Stimulated activated CD8-positive, alpha-beta memory T cell treated with anti-CD3 and anti-CD28 coated beads, Interleukin-7, amount 100 ng/mL, for 48 hours (primary cell): ENCODE measurements at regions not wholly inside any gene's neighbourhood (a gene's known extent, or its start where the extent isn't known, plus 50 kb on each side); places are given as distances from the start of the nearest gene placed in this dataset.

ENCODE experiments used
- DNase-seq, 2 donors: peaks; one replicate each; pipeline ENCODE4 v3.0.0-alpha.2; 2020; ENCODE audit warnings: low read depth in 1 of 2; ENCODE audit errors: extremely low read depth in 1 of 2

DNA sequence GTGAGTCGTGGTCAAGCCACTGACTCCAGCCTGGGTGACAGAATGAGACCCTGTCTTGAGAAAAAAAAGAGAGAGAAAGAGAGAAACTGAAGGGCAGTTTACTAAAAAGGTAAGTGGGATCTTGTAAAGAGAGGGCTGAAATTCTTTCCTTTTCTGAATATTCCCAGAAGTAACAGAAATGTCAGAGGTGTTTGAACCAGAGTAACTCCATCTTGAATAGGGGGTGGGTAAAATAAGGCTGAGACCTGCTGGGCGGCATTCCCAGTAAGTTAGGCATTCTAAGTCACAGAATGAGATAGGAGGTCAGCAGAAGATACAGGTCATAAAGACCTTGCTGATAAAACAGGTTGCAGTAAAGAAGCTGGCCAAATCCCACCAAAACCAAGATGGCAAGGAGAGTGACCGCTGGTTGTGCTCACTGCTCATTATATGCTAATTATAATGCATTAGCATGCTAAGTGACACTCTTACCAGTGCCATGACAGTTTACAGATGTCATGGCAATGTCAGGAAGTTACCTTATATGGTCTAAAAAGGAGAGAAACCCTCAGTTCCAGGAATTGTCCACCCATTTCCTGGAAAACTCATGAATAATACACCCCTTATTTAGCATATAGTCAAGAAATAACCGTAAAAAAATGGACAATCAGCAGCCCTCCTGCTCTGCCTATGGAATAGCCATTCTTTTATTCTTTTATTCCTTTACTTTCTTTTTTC, 1334.3 kb upstream of the ZEB2 start:
- no peak for DNase-seq

DNA sequence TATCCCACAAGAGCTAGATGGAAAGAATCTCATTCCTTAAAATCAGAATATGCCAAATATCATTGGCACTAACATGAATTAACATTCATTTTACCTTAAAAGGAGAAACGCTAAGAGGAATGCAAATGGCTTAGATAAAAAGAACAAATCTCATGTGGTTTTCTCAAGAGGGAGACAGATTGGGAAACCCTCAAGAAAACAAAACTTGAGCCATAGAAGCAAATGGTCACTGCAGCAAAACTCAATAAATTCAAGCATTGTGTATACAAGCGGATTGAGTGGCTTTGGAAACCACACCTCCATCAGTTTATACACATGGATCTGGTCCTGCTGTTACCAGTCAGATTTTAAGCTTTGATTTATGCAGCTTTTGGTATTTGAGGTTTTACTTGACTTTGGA, 1331.8 kb upstream of the ZEB2 start:
- no peak for DNase-seq

DNA sequence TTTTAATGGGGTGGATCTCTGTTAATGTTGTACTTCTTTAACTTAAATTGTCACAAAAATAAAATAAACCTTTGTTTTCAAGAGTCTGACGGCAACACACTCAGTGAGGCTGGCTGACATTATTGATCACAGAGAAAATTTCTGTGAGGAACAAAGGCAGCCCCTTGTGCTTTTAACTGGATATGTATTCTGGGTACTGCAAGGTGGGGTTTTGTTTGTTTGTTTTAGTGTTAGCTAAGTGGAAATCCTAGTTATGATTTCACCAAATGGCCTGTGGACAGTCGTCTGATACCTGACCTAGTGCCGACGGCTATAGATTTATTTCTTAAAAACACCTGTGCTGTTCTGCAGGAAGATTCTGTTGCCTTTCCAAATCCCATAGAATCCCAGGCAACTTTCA, 1329.5 kb upstream of the ZEB2 start:
- no peak for DNase-seq

DNA sequence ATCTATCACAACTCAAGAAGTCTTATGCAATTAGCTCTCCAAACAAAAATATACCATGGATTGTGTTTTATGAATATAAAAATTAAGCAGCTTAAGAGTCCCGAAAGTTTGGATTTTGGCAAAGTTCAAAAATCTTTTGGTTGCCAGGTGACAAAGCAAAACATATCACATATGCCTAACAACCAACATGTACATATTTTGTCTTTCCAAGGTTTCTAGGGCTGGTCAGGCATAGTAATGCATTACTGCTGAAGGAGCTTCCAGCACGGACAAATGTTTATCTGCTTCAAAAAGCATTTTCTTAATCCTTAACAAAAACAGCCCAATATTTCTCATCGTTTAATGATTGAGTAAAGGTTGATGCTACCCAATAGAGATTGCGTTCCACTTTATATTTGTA, 1327.1 kb upstream of the ZEB2 start:
- DNase-seq: no peak

DNA sequence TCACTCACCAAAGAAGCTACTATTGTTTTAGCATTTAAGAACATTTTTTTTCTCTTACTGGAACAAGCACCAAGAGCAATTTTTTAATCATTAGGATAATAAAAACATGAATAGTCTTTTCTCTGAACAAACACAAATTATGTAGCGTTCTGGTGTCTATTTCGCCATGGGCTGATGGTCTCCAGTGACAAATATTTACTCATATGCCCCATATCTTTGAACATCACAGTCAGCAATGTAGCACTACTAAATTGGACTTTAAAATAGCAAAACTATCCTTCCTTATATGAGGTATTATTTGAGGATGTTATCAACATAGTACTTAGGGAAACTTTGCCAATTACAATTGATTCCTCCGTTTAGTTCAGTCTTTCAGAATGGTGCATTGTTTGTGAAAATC, 1326.0 kb upstream of the ZEB2 start:
- DNase-seq: no peak

DNA sequence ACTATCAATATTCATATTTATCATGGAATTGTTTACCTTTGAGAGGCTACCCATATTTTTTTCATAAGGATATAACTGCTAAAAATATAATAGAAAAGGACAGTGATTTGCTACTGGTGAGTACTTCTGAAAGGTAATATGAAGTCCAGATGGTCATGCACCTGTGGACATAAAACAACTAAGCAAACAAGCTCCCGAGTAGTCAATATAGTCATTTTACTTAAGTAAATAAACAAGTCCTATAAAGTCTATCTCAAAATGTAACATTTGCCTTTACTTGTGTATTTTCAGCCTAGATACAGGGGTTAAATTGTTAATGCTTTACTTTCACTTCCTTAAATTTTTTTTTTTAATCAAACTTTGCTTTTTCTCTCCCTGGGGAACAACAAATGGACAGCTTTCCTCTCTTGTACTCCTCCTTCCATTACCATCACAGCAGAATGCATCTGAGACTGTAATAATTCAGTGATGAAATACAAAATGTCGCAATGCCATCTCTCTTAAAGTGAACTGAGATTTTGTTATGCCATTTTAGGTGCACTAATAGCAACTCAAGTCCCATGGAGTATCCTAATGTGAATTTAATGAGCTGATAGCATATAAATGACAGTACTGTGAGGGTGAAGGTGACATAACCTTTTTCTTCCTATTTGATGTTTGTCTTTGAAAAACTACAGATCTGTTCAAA, 1325.4 kb upstream of the ZEB2 start:
- DNase-seq: no peak

DNA sequence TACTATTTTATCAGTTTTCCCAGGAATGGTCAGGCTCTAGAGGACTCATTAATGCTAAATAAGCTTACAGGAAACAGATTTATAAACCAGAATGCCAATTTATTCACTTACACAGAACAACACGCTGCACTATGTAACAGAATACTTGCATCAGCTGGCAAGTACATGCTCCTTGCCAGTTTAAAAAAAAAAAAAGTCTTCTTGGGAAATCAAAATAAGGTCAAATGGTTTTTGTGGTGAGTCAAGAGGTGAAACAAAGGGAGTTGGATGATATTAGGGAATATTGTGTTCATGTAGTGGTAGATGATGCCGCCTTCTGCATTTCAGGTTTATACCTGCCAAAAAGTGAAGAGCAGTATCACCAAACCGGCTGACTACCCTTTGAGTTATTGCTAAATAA, 1322.1 kb upstream of the ZEB2 start:
- DNase-seq: no peak

DNA sequence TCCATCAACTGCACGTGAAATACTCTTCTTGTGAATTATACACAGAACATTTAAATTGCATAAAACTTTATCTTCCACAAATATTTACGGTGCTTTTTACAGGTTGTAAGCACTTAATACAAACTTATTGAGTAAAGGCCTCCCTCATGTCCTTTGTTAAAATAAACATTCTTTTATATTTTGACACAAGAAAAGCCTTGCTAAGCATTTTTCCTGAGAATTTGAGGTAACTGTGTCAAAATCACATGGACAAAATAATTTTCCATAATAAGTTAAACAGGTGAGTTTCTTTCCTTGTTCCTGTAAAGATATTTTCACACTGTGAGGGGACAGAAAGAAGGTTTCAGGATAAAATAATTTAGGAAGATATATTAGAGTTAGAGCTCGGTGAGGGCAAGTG, 1317.1 kb upstream of the ZEB2 start:
- DNase-seq: no peak

DNA sequence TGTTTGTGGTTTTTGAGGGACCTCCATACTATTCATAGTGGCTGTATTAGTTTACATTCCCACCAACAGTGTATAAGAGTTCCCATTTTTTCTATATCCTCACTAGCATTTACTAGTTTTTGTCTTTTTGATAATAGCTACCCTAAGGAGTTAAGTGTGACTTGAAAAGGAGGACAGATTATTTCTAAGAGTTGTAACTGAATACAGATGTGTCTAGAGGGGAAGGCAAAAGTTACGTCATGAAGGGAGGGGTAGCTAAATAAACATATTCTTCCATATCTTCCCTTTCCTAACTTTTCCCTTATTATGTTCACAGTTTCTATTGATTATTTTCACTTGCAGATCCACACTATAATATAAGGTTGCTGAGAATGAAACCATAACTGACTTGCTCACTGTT, 1315.7 kb upstream of the ZEB2 start:
- DNase-seq: no peak

DNA sequence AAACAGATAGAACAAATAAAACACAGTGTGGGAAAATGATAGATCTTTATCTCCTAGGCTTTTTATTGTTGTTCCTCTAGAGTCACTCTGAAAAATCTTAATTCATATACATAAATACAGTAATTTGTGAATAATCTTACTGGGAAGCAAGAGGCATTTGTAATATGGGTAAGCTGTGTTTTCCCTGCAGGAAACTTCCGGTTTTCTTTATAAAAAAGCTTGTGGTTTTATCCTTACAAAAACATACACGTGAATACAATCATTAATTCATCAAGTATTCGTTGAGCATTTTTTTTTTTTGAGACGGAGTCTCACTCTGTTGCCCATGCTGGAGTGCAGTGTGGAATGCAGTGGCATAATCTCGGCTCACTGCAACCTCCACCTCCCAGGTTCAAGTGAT, 1312.8 kb upstream of the ZEB2 start:
- no peak for DNase-seq

DNA sequence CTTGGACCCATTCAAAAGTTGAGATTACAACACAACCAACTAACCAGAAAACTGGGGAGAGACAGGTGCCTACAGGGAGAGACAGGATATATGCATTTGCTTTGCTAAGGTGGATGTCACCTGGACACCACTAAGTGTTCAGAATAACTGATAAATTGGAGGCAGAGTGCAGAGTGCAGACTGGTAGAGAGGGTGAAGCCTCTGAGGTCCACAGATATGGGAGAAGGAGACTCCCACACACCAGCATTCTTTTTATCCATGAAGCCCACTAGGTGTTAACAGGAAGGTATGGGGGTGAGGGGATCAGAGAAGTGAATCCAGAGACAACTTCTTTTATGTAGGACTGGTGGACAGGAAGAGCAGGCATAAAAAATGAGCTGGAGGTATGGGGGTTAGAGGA, 1310.0 kb upstream of the ZEB2 start:
- DNase-seq: no peak

DNA sequence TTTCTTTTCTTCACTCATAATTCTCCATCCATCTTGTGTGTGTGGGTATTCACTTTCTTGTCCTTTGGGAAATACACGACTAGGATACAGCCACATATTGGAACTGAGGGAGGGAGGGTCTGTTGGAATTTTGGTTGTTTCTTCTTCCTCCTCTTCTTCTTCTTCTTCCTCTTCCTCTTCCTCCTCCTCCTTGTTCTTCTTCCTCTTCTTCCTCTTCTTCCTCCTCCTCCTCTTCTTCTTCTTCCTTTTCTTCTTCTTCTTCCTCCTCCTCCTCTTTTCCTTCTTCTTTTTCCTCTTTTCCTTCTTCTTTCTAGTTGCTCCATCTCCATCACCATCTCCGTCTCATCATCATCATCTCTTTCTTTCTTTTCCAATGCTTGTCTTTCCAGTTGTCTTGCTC, 1307.3 kb upstream of the ZEB2 start:
- DNase-seq: no peak

DNA sequence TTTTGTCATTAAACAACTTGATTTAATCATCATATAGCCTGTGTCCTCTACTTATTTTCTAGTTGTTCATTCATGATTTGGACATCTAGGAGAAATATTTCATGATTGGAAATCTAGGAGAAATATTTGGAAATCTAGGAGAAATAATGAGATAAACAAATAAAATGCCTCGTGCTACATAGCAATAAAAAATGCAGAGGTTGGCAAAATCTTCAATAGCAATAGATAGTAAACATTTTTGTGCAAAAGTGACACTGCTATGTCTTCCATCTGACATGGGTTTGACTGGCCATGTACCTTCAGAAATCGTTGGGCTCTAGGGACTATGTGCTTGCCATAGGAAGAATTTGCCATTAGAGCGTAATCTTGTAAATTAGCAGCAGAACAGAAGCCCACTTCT, 1304.5 kb upstream of the ZEB2 start:
- no peak for DNase-seq

DNA sequence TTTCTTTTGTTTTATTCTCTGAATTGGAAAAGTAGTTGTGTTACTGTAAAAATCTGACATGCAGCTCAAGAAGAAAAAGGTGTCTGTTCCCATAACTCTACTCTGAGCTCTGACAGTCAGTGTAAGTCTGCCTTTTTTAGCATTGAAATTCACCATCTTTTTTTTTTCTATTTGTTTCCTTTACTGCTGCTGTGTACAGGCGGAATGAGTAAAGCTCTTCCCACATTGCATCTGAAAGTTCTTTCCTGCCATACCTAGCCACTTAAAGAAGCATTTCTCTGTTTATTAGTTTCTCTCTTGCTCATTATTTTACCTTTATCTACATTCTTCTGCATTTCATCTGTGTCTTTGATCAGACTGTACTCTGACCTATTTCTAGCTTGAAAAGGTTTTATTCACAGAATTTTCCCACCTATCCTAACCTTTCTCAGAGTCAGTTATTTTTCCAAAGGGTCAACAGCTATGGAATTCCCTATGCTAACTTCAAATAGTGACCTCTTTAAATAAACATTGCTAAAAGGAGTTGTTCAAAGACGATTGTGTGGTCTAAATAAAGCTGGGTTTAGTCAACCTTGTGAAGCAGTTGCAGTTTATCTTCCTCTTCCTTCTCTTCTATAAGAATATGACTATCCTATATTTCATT, 1303.1 kb upstream of the ZEB2 start:
- DNase-seq: no peak

DNA sequence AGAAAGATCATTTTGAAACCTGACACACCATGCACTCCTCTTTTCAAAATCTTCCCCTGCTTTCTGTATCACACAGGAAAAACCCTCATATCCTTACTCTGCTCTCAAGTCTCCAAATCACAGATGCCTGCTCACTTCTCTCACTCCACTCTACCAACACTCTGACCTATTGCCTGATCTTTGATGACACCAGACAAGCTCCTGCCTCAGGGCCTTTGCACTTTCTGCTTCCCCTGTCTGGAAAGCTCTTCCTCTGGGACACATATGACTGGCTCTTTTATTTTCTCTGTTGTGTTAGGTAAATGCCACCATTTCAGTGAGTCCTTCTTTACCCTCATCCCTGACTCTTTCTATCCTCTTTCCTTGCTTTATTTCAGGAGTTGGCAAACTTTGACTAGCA, 1300.7 kb upstream of the ZEB2 start:
- DNase-seq: no peak

DNA sequence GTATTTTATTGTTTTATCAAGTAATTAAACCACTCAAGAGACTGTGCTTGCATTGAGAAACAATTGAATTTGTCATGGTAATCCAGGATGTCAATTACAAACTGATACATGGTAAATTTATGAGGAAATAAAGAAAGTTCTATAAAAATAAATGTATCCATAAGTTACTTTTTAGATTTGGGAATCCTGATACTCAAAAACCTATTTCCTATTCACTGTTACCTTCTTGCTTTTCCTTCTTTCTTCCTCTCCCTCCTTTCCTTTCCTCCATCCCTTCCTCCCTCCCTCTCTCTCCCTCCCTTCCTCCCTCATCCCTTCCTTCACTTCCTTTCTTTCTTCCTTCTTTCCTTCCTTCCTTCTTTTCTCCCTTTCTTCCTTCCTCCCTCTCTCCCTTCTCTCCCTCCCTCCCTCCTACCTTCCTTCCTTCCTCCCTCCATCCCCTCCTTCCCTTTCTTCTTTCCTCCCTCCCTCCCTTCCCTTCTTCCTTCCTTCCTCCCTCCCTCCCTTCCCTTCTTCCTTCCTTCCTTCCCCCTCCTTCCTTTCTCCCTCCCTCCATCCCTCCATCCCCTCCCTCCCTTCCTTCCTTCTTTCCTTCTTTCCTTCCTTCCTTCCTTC, 1299.1 kb upstream of the ZEB2 start:
- DNase-seq: no peak

DNA sequence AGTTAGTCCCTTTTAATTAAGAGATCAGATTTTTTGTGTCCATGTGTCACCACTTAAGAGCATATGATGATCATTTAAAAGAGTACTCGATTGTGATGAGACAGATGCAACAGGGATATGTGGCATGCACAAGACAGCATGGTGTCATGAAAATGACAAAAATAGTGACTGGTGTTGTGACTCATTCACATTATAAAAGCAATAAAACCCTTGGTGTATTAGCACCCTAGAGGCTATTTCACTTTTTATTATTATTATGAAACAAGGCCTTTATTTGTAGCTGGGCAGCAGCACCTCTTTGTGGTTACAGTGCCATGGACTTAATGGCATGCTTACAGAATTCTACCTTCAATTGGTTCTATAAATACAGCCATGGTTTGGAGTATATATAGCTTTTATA, 1296.0 kb upstream of the ZEB2 start:
- DNase-seq: no peak

DNA sequence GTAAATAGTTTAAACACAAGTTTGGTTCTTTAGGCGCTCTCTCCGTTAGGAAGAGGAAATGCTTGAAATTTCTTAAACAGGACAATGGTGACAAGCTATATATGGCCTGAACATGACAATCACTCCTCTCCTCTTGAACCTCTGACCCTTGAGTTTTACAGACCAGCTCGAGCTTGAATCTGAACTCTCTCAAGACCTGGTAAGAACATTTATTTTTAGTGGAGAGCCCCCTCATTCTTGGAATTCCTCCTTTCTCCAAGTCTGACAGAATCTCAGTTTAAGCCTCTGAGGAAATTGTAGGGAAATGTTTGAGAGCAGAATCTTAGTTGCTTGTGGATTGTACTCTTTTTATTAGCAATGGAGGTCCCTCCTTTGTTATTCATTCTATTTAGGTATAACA, 1293.6 kb upstream of the ZEB2 start:
- DNase-seq: no peak

DNA sequence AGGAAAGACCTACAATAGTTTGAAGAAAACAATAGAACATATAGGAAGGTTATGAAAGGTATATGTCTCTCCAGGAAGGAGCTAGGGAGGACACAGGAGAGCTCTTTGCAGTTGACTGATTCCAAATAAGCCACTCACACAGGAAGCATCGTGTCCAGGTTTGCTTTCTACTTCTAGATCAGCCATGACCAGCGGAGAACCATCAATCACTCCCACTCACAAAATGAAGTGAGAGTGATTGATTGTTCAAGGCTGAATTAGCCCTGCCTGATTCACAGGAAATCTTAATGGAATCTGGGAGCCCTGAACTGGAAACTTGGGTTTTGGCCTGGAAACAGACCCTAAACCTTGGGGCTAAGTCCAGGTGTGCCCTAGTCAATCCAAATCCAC, 1292.2 kb upstream of the ZEB2 start:
- DNase-seq: no peak

DNA sequence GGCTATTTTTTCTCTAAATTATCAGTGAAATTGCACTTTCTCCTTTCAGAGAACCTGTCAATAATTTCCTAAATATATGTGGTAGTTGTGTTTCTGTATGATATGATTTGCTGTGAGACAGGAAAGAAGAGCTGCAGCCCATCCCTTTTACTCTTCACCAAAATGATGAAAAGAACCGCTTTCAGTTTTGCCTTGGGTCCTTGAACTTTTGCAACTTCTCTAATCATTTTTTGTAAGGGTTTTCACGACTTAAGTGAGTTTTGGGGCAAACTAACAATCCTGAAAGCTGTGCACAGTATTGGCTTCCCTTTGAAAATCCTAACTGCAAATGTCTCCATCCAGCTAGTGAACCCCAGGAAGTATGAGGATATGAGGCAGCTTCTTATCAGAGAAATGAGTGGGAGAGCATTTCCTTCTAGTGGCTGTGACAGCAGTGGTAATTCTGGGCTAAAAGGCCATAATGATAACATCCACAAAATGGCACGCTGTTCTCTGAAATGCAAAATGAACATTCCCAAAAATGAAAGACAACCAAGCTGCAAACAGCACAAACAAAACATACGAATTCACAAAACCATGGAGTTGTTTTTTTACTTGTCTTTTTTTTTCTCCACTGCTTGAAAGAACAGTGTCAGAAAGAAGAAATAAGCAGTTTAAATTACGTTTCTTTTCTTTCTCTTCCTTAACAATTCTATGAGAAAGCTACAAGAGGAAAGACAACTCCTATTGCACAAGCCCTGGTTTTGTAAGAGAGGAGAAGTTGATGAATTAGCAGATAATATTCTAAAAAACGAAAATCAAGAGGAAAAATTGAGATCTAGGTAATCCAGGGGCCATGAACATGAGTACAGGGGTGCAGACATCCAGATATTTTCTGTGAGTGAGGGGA, 1291.6 kb upstream of the ZEB2 start:
- no peak for DNase-seq

DNA sequence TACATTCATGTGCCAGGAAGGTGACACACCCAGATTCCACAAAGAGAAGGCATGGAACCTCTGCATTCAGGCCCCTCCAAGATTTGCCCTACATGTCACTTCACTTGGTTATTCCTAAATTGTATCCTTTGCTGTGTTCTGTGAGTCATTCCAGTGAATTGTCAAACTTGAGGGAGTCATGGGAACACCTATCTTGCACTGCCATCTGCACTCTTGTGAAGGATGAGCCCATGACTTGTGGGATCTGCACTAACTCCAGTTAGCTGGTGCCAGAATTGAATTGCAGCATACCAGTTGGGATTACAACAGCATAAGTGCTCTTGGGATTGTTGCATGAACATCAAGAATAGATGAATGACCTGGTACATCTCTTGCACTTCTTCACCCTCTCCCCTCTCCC, 1288.0 kb upstream of the ZEB2 start:
- no peak for DNase-seq
